Stomach smooth muscle (tissue), 2 donors: ENCODE measurements at regions not wholly inside any gene's neighbourhood (a gene's known extent, or its start where the extent isn't known, plus 50 kb on each side); places are given as distances from the start of the nearest gene placed in this dataset.

Experiments
- H3K27ac ChIP-seq: one replicate; pipeline ENCODE4 v1.7.0; 2013; ENCODE audit warnings: mild to moderate bottlenecking, low read length, inconsistent platforms
- H3K27me3 ChIP-seq, 2 donors: one replicate each; pipeline ENCODE4 v1.7.0; 2013; ENCODE audit warnings: low read length in 2 of 2; ENCODE audit not compliant: insufficient read depth in 2 of 2, control insufficient read depth in 1 of 2
- H3K36me3 ChIP-seq, 2 donors: one replicate each; pipeline ENCODE4 v1.7.0; 2013; ENCODE audit warnings: low read length in 2 of 2; ENCODE audit not compliant: control insufficient read depth in 2 of 2, insufficient read depth in 2 of 2
- H3K4me1 ChIP-seq: one replicate; pipeline ENCODE4 v1.7.0; 2013; ENCODE audit warnings: low read length; ENCODE audit not compliant: control insufficient read depth, insufficient read depth
- H3K4me3 ChIP-seq, 2 donors: one replicate each; pipeline ENCODE4 v1.7.0; 2013; ENCODE audit warnings: low read length in 2 of 2
- H3K9ac ChIP-seq, 2 donors: one replicate each; pipeline ENCODE4 v1.7.0; 2013; ENCODE audit warnings: low read length in 2 of 2, mild to moderate bottlenecking in 1 of 2
- H3K9me3 ChIP-seq, 2 donors: one replicate each; pipeline ENCODE4 v1.7.0; 2013; ENCODE audit warnings: low read length in 2 of 2; ENCODE audit not compliant: control insufficient read depth in 2 of 2
- donor health status: healthy.
- donor health status: Pancreatic carcinoma.

DNA sequence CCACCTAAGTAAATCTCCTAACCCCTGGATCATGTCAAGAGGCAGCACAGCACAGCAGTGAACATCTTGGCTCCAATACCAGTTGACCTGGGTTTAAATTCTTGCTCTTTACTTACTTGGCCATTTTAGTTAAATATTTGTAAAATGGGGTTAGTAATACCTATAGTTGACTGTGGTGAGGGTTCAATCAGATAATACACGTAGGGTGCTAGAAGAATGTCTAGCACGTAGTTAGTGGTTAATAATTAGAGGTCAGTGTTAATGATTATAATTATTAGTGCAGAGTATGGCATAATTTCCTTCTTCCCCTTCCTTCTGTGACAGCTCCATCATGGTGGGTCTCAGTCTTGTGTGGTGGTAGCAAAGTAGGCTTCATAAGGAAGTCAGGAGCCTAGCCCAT, 520.8 kb downstream of the INSC start:
- Histone ChIP-seq H3K27me3 (peaks cover 0 to 3% of the 10 kb centered on the region in 2 donors), H3K9me3 (peaks cover 0 to 4% of the 10 kb centered on the region in 2 donors), H3K4me1 (no peaks in the 10 kb centered on the region), H3K4me3 (no peak overlapping the region), H3K36me3 (no peaks in the 10 kb centered on the region), H3K9ac (no peak overlapping the region), H3K27ac (no peak overlapping the region)

DNA sequence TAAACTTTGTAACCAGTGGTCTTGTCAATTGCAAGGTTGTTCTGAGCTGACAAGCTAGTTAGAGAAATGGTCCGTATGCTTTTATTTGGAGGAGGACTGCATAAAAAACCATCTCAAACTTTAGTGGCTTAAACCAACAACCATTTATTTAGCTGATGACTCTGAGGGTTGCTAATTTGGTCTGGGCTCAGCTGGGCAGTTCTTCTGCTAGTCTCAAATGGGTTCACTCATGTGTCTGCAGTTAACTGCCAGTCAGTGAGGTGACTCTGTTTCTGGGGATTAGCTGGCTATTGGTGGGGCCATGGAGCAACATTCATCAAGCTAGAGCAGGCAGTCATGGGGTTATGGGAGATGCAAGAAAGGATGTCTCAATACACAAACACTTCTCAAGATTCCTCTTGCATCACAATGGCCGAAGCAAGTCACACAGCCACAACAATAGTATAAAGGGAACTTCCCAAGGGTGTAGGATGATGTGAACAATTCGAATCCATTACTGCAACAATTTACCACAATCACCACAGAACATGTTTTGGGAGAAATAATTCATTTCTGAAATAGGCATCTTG, 521.9 kb downstream of the INSC start:
- Histone ChIP-seq H3K36me3 (no peaks in the 10 kb centered on the region), H3K27me3 (peaks cover 0 to 3% of the 10 kb centered on the region in 2 donors), H3K9me3 (peaks cover 0 to 4% of the 10 kb centered on the region in 2 donors), H3K9ac (no peak overlapping the region), H3K4me1 (no peaks in the 10 kb centered on the region), H3K27ac (no peak overlapping the region), H3K4me3 (no peak overlapping the region)

DNA sequence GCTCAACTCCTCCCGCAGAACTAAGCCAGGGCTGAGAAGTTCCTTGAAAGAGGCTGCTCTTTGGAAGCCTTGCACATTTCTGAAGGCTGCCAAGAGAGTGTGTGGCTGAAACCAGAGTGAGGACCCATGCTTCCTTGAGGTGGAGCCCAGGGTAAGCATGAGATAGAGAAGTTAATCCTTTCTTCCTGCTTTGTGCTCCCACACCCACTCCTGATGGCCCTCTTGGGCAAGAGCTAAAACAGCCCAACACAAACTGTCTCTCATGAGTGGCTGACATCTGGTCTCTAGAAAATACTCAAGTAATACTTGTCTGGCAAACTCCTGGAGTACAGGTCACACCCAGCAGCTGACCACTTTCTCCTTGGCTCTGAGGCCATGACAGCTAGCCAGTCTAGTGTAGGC, 523.7 kb downstream of the INSC start:
- Histone ChIP-seq H3K27me3 (peaks cover 0 to 3% of the 10 kb centered on the region in 2 donors), H3K9me3 (peaks cover 0 to 4% of the 10 kb centered on the region in 2 donors), H3K36me3 (no peaks in the 10 kb centered on the region), H3K9ac (no peak overlapping the region), H3K27ac (no peak overlapping the region), H3K4me1 (no peaks in the 10 kb centered on the region), H3K4me3 (no peak overlapping the region)

DNA sequence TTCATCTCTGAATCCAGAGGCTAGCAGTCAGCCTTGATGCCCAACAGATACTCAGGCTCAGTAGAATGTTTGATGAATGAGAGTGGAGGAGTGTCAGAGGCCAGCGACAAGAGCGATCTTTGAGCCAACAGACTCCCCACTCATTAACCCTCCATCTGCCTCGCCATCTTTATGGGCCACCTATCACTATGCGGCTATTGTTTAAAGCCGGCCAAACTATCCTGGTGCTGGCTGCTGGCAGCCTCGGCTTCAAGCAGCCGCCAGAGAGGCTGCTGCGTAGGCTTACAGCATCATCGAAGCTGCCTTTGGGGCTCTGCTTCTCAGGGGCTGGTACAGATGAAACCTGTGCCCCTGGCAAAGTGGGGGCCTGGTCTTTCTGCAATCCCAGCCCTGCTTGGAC, 525.6 kb downstream of the INSC start:
- no peak overlapping the region for H3K4me3 ChIP-seq
- no peaks in the 10 kb centered on the region for H3K4me1 ChIP-seq
- no peak overlapping the region for H3K9ac ChIP-seq
- peaks cover 0 to 4% of the 10 kb centered on the region in 2 donors for H3K9me3 ChIP-seq
- H3K27ac ChIP-seq: no peak overlapping the region
- H3K36me3 ChIP-seq: no peaks in the 10 kb centered on the region
- peaks cover 0 to 8% of the 10 kb centered on the region in 2 donors for H3K27me3 ChIP-seq

DNA sequence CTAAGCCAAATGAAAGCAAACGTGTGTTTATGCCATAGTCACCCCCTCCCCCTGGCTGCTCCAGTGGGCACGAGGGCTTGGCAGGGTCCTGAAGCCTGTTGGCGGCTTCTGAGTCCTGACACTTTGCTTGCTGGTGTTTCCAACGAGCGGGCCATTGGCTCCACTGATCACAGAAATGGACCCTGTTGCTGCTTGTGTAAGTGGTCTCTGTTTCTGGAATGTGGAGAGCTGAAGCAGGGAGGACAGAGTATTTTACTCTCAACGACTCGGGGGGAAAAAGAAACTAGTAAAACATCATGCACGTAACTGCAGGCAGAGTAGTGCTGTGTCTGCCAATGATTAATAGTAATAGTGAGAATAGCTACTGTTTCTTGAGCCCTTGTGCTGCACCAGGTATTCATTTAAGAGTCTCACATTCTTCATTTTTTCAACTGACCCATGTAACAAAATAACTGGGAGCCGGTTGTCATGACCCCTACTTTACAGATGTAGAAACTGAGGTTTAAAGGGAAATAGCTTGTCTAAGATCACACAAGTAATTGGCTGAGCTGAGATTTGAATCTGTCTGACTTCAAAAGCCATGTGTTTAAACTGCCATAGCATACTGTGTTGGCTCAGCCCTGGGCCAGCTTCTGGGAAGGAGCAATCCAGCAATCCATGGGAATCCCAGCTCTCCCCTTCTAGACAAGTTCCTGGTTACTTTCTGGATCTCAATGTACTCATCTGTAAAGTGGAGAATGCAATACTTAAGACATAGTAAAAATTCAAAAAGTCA, 526.7 kb downstream of the INSC start:
- Histone ChIP-seq H3K9me3 (peaks cover 0 to 4% of the 10 kb centered on the region in 2 donors), H3K9ac (no peak overlapping the region), H3K4me3 (no peak overlapping the region), H3K27me3 (peaks cover 0 to 9% of the 10 kb centered on the region in 2 donors), H3K27ac (no peak overlapping the region), H3K4me1 (no peaks in the 10 kb centered on the region), H3K36me3 (no peaks in the 10 kb centered on the region)

DNA sequence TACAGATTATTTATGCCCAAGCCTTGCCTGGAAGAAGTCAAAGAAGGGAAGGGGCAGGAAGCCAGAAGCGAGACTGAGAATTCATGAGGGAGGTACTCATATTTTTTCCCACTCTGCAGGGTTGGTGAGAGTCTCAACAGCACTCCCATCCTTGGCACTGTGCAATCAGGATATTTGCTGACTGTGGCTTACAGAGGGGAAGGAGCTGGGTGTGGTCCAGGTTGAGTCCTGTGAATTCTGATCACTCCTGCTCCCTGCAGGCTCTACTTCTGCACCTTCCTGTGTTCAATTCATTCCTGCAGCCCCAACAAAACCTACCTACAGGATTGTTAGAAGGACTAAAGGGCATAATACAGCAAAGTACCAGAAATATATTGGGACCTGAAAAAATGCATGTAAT, 530.5 kb downstream of the INSC start:
- Histone ChIP-seq H3K9me3 (no peaks in the 10 kb centered on the region), H3K4me1 (peaks cover 5% of the 10 kb centered on the region)

DNA sequence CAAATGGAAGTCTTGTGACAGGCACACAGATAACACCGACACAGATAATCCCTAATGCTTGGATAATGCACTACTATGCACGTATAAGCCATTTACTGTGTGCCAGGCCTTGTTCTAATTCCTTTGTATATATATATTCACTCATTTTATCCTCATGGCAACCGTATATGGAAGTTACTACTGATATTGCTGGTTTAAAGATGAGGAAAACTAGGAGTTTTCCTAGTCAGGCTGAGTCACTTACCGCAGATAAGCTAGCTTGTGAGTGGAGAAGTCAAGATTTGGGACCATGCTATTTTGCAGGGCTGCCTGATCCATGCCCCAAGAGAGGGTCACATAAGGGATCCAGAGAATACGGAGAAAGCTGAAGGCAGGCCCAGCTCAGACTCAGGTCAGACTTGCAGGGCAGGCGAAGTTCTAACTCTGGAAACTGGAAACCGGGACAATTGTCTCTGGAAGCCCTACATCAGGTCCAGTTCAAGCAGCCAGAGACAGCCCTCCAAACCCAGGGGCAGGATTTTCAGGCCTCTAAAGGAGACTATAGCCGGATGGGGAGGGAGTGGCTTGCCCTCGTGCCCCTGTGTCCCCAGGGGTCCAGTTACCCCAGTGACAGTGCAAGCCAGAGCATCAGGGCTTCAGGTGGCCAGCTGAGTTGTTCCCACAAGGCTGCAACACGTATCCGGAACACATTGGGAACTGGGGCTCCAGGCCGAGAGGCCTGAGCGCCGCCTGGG, 534.8 kb downstream of the INSC start:
- H3K4me1 ChIP-seq: peaks cover 16% of the 10 kb centered on the region
- H3K27ac ChIP-seq: peak overlapping the region; percentile 18
- H3K9ac ChIP-seq: peak overlapping the region in 1 of 2 donors; percentile 74
- H3K27me3 ChIP-seq: peaks cover 0 to 6% of the 10 kb centered on the region in 2 donors
- peak overlapping the region in 1 of 2 donors; percentile 44 for H3K4me3 ChIP-seq
- H3K9me3 ChIP-seq: no peaks in the 10 kb centered on the region
- H3K36me3 ChIP-seq: no peaks in the 10 kb centered on the region

More for the DNA sequence above, 530.5 kb downstream of the INSC start:
- no peak overlapping the region for H3K27ac ChIP-seq
- H3K4me3 ChIP-seq: no peak overlapping the region
- H3K9ac ChIP-seq: no peak overlapping the region
- no peaks in the 10 kb centered on the region for H3K36me3 ChIP-seq
- H3K27me3 ChIP-seq: peaks cover 0 to 9% of the 10 kb centered on the region in 2 donors

DNA sequence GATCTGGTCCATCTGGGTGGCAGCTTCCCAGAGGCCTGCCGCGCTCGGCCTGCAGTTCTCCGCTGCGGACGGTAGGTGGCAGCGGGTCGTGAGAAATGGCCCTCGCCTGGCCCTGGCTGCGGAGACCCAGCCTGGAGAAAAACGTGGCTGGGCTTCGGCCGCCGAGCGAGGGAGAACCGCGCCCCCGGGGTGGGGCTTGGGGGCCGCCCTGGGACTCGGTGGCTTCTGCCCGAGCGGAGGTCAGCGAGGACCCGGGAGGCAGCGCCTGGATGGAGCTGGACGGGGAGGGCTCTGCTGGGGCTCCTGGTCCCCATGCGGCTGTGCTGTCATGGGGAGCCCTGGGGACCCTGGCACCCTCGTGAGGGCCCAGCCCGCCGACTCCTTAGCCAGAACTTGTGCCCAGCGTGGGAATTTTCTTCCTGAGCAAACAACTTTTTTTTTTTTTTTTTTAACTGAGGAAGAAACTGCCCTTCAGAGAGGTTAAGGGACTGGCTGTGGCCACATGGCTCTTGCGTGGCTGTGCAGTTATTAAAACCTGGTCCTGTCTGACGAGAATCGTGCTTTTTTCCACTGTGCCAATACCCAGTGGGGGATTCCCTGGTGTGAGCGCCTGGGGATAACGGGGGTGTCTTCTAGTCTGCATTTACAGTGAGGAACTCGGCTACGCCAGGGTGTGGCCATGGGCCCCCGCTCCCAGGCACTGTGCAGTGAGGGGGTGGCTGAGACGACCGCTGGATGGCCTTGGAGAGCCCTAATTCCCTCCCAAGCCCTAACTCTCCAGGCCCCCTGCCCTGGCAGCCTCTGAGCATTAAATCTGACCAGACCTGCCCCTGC, 535.6 kb downstream of the INSC start:
- H3K36me3 ChIP-seq: no peaks in the 10 kb centered on the region
- peaks cover 0 to 4% of the 10 kb centered on the region in 2 donors for H3K27me3 ChIP-seq
- peak overlapping the region; percentile 42 to 55 for H3K9ac ChIP-seq
- H3K9me3 ChIP-seq: no peaks in the 10 kb centered on the region
- H3K27ac ChIP-seq: no peak overlapping the region
- H3K4me1 ChIP-seq: peaks cover 16% of the 10 kb centered on the region
- peak overlapping the region; percentile 66 for H3K4me3 ChIP-seq

DNA sequence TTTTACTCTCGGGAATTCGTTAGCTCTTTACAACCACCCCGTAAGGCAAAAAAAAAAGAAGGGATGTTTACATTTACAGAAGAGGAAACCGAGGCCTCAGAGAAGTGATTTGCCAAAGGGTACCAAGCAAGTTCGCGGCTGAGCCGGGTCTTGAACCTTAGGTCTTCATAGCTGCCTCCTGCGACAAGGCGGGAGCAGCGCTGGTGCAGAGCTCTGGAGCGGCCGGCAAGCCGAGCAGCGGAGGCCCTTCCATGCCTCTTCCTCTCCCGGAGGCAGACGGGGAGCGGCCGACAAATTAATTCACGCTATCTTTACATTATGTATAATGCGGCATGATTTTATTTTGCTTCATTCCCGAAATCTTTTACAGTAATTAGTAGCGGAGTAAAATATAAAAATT, 536.3 kb downstream of the INSC start:
- no peak overlapping the region for H3K27ac ChIP-seq
- peaks cover 16% of the 10 kb centered on the region for H3K4me1 ChIP-seq
- no peaks in the 10 kb centered on the region for H3K9me3 ChIP-seq
- H3K36me3 ChIP-seq: no peaks in the 10 kb centered on the region
- H3K9ac ChIP-seq: no peak overlapping the region
- peaks cover 0 to 3% of the 10 kb centered on the region in 2 donors for H3K27me3 ChIP-seq
- H3K4me3 ChIP-seq: no peak overlapping the region

DNA sequence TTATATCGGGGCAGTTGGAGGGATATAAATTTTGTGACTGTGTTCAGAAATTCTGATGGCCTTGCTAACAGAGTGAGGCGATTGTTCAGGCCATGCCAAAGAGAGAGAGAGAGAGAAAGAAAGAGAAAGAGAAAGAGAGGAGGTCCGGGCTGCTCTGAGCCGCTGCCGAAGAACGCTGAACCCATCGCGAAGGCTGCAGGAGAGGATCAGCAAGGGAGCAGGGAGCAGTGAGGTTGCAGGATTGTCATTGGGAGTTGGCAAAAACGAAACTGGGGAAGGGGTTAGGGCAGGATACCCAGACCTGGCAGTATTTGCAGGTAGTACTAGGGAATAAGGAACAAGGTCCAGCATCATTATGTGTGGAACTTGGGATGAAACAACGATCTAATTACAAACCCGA, 537.1 kb downstream of the INSC start:
- Histone ChIP-seq H3K27ac (no peak overlapping the region), H3K4me3 (peak overlapping the region; percentile 7 to 35), H3K27me3 (peaks cover 0 to 3% of the 10 kb centered on the region in 2 donors), H3K36me3 (no peaks in the 10 kb centered on the region), H3K9me3 (no peaks in the 10 kb centered on the region), H3K4me1 (peaks cover 16% of the 10 kb centered on the region), H3K9ac (no peak overlapping the region)
